Neural progenitor cell (in vitro differentiated cells): ENCODE measurements at regions not wholly inside any gene's neighbourhood (a gene's known extent, or its start where the extent isn't known, plus 50 kb on each side); places are given as distances from the start of the nearest gene placed in this dataset.

Source experiments
- CTCF ChIP-seq: fragments of 200-600 bp; sonication (generic); IDR thresholded peaks from 2 replicates; pipeline ENCODE4 v1.5.1; 2017; ENCODE audit warnings: antibody characterized with exemption, mild to moderate bottlenecking
- EZH2 ChIP-seq: fragments of 200-600 bp; sonication (generic); IDR thresholded peaks from 2 replicates; pipeline ENCODE4 v1.6.1; 2017; ENCODE audit warnings: antibody characterized with exemption, mild to moderate bottlenecking, moderate library complexity

GRCh38 chr17:77354670-77355455 lies 214.1 kb downstream of the SEC14L1 start:
- TF ChIP-seq CTCF (no peak), EZH2 (no peak)
